DMS153 treated with DMSO at 0.1 percent for 48 hours (cell line): ENCODE measurements at regions not wholly inside any gene's neighbourhood (a gene's known extent, or its start where the extent isn't known, plus 50 kb on each side); places are given as distances from the start of the nearest gene placed in this dataset.
"Not testable (repeated sequence)": the region's sequence is repeated elsewhere in the genome, so short reads cannot be mapped to it uniquely, and the experiment has no call there.

Experiments used
- DNase-seq: peaks from one replicate; lab custom pipeline; 2025; ENCODE audit not compliant: unreplicated experiment; lab: John Stamatoyannopoulos, UW

DNA sequence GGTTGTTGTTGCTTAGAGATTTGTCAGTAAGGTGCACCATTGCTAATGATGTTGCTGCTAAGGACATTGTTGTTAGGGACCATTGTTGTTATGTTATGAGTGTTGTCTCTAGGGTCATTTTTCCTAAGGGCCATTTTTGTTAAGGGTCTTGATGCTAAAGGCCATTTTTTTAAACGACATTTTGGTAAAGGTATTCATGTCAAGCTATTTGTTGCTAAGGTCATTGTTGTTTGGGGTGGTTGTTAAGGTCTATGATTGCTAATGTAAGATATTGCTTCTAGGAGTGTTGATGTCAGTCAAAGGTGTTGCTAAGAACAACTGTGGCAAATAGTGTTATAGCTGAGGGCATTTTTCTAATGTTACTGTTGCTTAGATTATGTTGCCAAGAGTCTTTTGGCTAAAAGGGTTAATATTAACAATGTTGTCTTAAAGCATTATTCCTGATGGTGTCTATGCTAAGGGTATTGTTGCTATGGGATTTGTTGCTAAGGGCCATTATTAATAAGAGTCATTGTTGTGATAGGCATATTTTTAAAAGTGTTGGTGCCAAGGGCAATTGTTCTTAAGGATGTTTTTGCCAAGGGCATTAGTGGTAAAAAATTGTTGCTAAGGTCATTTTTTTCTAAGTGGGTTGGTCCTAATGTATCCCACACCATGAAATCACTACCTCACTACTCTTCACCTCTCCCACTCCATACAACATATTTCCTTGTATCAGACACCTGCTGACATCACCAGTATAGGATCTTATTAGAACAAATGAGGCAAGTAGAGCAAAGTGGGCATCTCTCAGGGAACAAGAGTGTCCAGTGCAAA is 56.2 kb downstream of the SPATA31A6 start:
- not testable (repeated sequence) for DNase-seq

DNA sequence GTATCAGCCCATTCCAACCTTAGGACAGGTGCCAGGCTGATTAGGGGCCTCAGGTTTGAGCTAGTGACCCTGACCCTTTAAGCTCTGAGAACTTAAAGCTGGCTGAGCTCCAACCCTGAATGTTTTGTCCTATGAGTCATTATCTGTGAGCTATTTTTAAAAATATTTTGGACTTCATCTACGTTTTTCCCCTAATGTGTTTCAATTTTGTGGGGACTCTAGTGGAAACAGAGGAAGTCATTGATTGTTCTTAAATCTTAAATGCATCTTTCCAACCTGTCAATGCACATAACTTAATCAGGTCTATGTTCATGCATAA is 56.8 kb downstream of the SPATA31A6 start:
- DNase-seq = not testable (repeated sequence)

- DNase-seq = not testable (repeated sequence)
These were observed 59.8 kb downstream of the SPATA31A6 start for GRCh38 chr9:42243211-42243610.

DNA sequence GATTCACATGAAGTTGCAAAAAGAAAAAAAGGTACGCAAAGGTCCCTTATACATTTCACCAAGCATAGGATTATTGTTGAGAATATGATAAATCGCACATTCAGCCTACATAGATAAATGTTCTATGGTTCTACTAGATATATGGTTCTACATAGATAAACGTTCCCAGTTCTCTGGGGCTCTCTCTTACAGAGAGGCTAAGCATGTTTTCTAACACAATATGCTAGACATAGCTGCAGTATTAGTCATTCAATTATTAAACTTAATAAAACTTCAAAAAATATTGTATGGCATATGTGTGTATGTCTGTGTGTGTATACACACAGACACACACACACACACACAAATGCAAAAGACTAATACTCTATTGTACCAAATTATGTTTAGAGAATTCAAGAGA is 60.4 kb downstream of the SPATA31A6 start:
- not testable (repeated sequence) for DNase-seq

DNA sequence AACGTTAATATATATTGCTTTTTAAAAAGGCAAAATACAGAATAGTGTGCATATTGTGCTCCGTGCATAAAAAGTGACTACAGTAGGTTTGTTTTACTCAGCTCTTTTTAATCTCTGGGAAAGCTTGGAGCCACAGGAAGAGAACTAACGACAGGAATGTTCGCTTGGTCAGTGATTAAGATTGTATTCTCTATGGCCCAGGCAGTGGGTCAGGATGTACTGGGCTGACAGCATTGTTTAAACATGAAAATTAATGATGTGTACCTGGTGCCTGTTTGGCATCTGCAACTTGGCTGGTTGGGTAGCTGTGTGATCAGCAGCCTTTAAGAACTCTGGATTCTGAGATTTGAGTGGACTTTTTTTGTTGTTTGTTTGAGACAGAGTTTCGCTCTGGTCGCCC is 85.3 kb downstream of the SPATA31A6 start:
- DNase-seq = not testable (repeated sequence)

DNA sequence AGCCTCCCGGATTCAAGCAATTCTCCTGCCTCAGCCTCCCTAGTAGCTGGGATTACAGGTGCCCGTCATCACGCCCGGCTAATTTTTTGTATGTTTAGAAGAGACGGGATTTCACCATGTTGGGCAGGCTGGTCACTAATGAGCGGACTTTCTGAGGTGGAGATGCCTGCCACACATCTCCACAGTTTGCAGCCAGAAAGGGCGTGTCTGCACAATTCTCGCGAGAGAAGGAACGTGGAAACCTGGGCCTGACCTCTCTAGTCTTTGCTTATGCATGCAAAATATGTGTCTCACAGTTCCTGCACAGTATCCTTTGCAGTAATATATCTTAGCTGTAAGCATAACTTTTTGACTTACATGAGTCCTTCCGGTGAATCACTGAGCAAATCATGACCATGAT is 85.7 kb downstream of the SPATA31A6 start:
- not testable (repeated sequence) for DNase-seq

- DNase-seq = not testable (repeated sequence)
These were observed 89.7 kb downstream of the SPATA31A6 start for GRCh38 chr9:42273191-42273590.

GRCh38 chr9:42275141-42275540 is 91.7 kb downstream of the SPATA31A6 start:
- DNase-seq = no peak

DNA sequence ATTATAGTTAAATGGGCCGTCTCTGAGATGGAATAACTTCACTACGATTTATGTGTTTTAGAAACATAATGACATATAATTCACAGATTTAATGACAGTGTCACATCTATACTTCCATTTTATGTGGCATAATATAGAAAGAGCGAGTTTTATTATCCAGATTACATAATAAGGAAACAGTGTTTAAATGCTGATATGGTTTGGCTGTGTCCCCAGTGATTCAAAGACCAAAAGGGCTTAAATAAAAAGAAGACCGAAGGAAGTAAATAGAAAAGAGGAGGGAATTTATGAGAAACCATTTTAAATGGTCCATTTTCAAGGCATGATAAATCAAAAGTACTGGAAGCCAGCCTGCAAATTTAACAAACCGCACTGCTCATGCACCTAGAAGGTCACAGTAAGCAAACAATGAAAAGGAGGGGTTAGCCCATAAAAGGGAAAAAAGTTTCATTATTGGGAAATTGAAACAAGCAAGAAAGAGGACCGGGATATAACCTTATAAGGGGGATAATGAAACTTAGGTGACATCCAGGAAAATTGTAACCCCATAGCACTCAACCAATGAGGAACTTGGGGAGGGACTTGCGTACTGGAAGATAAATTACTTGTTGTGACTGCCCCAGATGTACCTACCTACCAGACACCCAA is 99.2 kb downstream of the SPATA31A6 start:
- not testable (repeated sequence) for DNase-seq

DNA sequence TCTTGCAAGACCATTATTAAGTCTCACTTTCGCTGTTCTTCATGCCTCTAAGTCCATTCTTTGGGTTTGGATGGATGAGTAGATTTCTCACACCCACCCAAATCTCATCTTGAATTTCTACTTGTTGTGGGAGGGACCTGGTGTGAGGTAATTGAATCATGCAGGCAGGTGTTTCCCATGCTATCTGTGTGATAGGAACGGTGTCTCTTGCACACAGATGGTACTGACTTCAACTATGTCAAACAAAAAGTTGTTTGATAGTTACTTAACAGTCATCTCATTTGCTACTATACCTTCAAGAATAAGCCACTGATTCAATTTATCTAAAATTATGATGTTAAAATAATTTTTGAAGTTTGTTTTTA is 99.7 kb downstream of the SPATA31A6 start:
- not testable (repeated sequence) for DNase-seq

DNA sequence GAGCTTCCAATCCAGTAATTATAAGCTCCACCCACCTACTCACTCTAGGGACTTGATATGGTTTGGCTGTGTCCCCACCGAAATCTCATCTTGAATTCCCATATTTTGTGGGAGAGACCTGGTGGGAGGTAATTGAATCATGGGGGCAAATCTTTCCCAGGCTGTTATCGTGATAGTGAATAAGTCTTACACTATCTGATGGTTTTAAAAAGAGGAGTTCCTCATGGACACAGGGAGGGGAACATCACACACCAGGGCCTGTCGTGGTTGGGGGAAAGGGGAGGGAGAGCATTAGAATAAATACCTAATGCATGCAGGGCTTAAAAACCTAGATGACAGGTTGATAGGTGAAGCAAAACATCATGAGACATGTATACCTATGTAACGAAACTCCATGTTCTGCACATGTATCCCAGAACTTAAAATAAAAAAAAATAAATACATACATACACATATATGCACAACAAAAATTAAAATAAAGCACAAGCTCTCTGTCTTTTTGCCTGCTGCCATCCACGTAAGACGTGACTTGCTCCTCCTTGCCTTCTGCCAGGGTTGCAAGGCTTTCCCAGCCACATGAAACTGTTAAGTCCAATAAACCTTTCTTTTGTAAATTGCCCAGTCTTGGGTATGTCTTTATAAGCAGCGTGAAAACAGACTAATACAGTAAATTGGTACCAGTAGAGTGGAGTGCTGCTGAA is 102.8 kb downstream of the SPATA31A6 start:
- DNase-seq = not testable (repeated sequence)

DNA sequence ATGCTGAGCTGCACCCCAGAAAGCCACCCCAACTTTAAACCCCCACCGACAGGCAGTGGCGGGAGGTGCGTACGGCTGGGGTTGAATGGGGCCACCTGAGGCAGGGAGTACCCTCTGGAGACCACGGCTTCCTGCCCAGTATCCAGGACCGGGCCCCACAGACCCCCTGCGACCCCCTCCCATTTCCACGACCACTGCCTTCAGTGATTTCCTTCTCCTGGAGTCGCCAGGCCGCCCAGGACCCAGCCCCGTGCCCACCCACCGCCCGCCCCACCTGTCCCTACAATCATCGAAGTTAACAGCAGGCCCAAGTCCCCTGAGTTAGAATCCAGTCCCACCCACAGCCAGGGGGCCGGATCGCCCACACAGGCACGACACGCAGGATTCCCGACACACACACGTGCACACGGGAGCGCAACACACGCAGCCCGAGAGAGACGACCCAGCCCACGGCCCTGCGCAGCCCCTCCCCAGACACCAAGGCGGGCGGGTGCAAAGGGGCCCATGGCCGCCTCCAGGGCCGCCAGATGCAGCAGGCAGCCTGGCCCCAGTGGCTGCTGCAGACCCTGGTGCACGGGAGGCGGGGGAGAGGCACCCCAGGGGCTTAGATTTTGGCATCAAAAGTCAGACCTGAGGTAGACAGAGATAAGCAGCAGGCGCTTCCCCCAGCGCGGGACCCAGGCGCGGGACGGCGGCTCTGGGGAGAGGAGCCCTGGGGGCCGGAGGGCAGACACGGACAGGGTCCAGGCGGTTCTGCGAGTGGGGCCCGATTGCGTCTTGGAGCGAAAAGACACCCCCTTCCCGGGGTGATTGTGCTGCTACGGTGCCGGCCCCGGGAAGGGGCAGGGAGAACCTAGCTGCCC is 104.8 kb downstream of the SPATA31A6 start:
- DNase-seq = not testable (repeated sequence)

DNA sequence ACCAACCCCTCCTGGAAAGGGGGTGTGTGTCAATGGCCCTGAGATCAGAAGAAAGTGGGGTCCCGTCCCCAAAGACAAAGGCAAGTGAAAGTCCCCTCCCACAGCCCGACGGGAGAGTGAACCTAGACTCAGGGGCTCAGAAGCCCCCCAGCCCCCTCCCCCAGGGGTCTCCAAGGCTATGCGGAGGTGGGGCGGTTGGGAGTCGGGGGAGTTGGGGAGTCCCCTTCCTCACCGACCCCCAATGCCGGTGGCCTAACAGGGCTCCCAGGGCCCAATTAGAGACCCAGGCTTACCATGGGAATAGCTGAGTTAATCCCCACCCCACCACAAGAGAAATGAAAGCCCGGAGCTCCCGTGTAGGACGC is 105.4 kb downstream of the SPATA31A6 start:
- not testable (repeated sequence) for DNase-seq

DNA sequence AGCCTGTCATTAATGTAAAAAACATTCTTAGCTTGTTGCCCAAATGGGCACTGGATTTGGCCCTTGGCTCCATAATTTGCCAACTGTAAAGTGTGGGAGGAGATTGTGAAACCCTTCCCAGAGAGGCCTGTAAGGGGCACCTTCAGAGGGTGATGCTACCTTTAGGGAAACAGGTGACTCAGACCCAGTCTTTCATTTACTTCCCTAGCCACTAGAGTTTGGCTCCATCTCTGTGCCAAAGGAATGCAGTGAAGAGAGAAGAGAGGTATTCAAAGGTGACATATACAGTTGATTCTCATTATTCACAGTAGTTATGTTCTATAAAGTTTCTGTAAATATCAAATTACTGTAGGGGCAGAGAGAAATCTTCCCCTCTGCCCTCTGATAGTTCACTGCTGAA is 116.7 kb downstream of the SPATA31A6 start:
- DNase-seq = not testable (repeated sequence)

- not testable (repeated sequence) for DNase-seq
These were observed 123.2 kb downstream of the SPATA31A6 start for GRCh38 chr9:42306625-42307024.

GRCh38 chr9:42307449-42307848 is 124.0 kb downstream of the SPATA31A6 start:
- DNase-seq = not testable (repeated sequence)

DNA sequence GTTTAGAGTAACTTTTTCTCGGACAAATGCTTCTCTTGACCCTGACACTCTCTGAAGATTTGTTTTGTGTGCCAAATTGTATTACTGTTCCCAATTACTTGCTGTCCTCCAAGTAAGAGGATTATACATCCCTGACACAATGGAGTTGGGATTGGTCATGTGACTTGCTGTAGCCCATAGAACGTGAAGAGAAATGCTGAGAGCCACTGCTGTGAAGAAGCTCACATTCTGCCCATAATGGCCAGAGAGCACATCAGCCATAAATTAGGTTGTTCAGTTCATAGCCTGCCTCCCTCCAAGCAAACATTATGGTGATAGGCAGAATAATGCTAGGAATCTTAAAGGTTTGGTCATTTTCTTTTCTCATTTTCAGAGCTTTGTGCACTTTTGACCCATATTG is 127.5 kb downstream of the SPATA31A6 start:
- DNase-seq = not testable (repeated sequence)

DNA sequence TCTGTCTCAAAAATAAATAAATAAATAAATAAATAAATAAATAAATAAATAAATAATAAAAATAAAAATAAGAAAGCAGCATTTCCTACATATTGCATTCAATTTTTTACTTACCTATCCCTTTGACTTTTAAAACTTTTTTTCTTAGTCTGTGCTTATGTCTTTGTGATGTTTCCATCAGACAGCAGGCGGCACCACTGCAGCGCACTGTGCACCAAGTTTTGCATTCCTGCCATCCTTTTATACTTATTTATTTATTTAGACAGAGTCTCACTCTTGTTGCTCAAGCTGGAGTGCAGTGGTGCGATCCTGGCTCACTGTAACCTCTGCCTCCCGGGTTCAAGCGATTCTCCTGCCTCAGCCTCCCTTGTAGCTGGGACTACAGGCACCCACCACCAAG is 132.6 kb downstream of the SPATA31A6 start:
- DNase-seq = not testable (repeated sequence)

- not testable (repeated sequence) for DNase-seq
These were observed 134.2 kb downstream of the SPATA31A6 start for GRCh38 chr9:42317677-42318076.

DNA sequence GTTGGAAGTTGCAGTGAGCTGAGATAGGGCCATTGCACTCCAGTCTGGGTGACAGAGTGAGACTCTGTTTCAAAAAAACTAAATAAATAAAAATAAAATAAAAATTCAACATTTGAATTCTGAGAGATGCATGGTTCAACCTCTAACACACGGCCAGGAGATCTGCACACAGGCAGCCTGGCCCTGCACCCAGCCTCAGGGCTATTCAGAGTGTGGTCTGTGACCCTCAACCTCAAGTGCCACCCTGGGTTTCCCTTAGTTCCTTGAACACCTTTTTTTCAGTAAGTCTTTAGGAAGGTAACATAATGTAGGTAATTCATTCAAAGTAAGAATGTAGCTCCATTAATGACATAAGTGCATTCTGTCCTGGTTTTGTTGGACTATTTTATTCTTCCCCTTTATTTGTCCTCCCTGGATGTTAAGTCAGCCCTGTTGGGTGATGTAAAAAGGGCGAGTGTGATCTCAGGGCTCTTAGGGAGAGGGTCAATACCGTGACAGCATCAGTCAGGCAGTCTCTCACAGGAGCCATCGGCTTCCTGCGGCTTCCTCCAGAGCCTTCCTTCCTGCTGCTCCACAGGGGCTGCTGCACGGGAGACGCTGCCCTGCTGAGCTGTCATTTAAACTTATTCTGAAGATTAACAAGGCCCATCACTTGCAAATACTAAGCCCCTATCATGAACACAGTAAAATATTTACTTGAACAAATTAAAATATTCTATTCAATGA is 139.8 kb downstream of the SPATA31A6 start:
- DNase-seq = not testable (repeated sequence)
